Neural cell (in vitro differentiated cells): ENCODE measurements at regions not wholly inside any gene's neighbourhood (a gene's known extent, or its start where the extent isn't known, plus 50 kb on each side); places are given as distances from the start of the nearest gene placed in this dataset.
A peak's percentile ranks its signal among the peaks of the same experiment; 100 is the strongest.

Experiments
- H2AFZ ChIP-seq: fragments of 200-600, 300-800 bp; sonication (generic), shearing (Covaris generic); 2 replicates; pipeline ENCODE4 v1.6.0; 2014; ENCODE audit warnings: low read depth, mild to moderate bottlenecking, antibody characterized with exemption, low read length, moderate library complexity
- H3F3A ChIP-seq: fragments of 200-600 bp; shearing (Covaris generic); 2 replicates; pipeline ENCODE4 v1.6.1; 2016; ENCODE audit warnings: mild to moderate bottlenecking, moderate library complexity, mixed read lengths, antibody characterized with exemption, low read length; ENCODE audit not compliant: insufficient read depth, poor library complexity, severe bottlenecking
- H3K27ac ChIP-seq: fragments of 200-600, 300-800 bp; sonication (generic), shearing (Covaris generic); 2 replicates; pipeline ENCODE4 v1.5.1; 2014; ENCODE audit warnings: mild to moderate bottlenecking, low read length, moderate library complexity
- H3K27me3 ChIP-seq: fragments of 300-800, 200-600 bp; sonication (generic), shearing (Covaris generic); 2 replicates; pipeline ENCODE4 v1.6.0; 2014; ENCODE audit warnings: mild to moderate bottlenecking, low read depth, low read length, moderate library complexity; ENCODE audit not compliant: insufficient read depth
- H3K36me3 ChIP-seq: fragments of 300-800, 200-600 bp; sonication (generic), shearing (Covaris generic); 2 replicates; pipeline ENCODE4 v1.5.1; 2014; ENCODE audit warnings: mild to moderate bottlenecking, antibody characterized with exemption, low read length, moderate library complexity; ENCODE audit not compliant: insufficient read depth
- H3K4me2 ChIP-seq: fragments of 300-800, 200-600 bp; sonication (generic), shearing (Covaris generic); 2 replicates; pipeline ENCODE4 v1.6.0; 2014; ENCODE audit warnings: mild to moderate bottlenecking, low read length
- H3K4me3 ChIP-seq: fragments of 300-800, 200-600 bp; sonication (generic), shearing (Covaris generic); 2 replicates; pipeline ENCODE4 v1.5.1; 2014; ENCODE audit warnings: mild to moderate bottlenecking, low read length, moderate library complexity
- H3K79me2 ChIP-seq: fragments of 200-600 bp; shearing (Covaris generic); replicated peaks from 2 replicates; pipeline ENCODE4 v1.6.0; 2014; ENCODE audit warnings: mild to moderate bottlenecking, low read length, moderate library complexity; ENCODE audit not compliant: insufficient read depth
- H3K9ac ChIP-seq: fragments of 300-800, 200-600 bp; sonication (generic), shearing (Covaris generic); 2 replicates; pipeline ENCODE4 v1.6.1; 2016; ENCODE audit warnings: mild to moderate bottlenecking, low read length, mixed read lengths
- H3K9me2 ChIP-seq: fragments of 200-600 bp; shearing (Covaris generic); 2 replicates; pipeline ENCODE4 v1.6.1; 2016; ENCODE audit warnings: mild to moderate bottlenecking, low read length, mixed read lengths; ENCODE audit not compliant: insufficient read depth
- H3K9me3 ChIP-seq: fragments of 200-600, 300-800 bp; sonication (generic), shearing (Covaris generic); 2 replicates; pipeline ENCODE4 v1.6.1; 2016; ENCODE audit warnings: mild to moderate bottlenecking, mixed run types, low read length, moderate library complexity, mixed read lengths
- H4K20me1 ChIP-seq: fragments of 200-600 bp; shearing (Covaris generic); 2 replicates; pipeline ENCODE4 v1.6.1; 2016; ENCODE audit warnings: mild to moderate bottlenecking, mixed run types; ENCODE audit not compliant: insufficient read depth
- EP300 ChIP-seq: fragments of 450-650 bp; conservative IDR thresholded peaks from 2 replicates; pipeline ENCODE4 v1.6.1; 2014; ENCODE audit warnings: antibody characterized with exemption, mild to moderate bottlenecking, moderate library complexity; ENCODE audit not compliant: poor library complexity, severe bottlenecking
- EZH2 ChIP-seq: fragments of 200-600, 300-800 bp; shearing (Covaris generic), sonication (generic); IDR thresholded peaks from 2 replicates; pipeline ENCODE4 v1.6.1; 2014; ENCODE audit warnings: antibody characterized with exemption, low read length, borderline replicate concordance, mild to moderate bottlenecking; ENCODE audit not compliant: insufficient read depth, poor library complexity, severe bottlenecking
- MXI1 ChIP-seq: fragments of 450-650 bp; conservative IDR thresholded peaks from 2 replicates; pipeline ENCODE4 v1.6.1; 2014; ENCODE audit warnings: antibody characterized with exemption, mild to moderate bottlenecking; ENCODE audit not compliant: poor library complexity, severe bottlenecking
- POLR2AphosphoS5 ChIP-seq: IDR thresholded peaks from 2 replicates; pipeline ENCODE4 v1.6.1; 2012
- RAD21 ChIP-seq: fragments of 450-650 bp; conservative IDR thresholded peaks from 2 replicates; pipeline ENCODE4 v1.6.1; 2014; ENCODE audit warnings: antibody characterized with exemption, mild to moderate bottlenecking, moderate library complexity
- SMC3 ChIP-seq: fragments of 450-650 bp; conservative IDR thresholded peaks from 2 replicates; pipeline ENCODE4 v1.6.1; 2014; ENCODE audit warnings: antibody characterized with exemption, mild to moderate bottlenecking, moderate library complexity; ENCODE audit not compliant: poor library complexity
- TAF1 ChIP-seq: IDR thresholded peaks from 2 replicates; pipeline ENCODE4 v1.6.1; 2012; ENCODE audit warnings: low read depth
- TF ChIP-seq, protein P1 (sequence below): fragments of 450-650 bp; IDR thresholded peaks from 2 replicates; pipeline ENCODE4 v1.5.1; 2014; ENCODE audit warnings: antibody characterized with exemption, mild to moderate bottlenecking, moderate library complexity; ENCODE audit not compliant: poor library complexity, severe bottlenecking
- TF ChIP-seq, protein P2 (sequence below): IDR thresholded peaks from 2 replicates; pipeline ENCODE4 v1.6.1; 2012; ENCODE audit warnings: borderline replicate concordance

DNA sequence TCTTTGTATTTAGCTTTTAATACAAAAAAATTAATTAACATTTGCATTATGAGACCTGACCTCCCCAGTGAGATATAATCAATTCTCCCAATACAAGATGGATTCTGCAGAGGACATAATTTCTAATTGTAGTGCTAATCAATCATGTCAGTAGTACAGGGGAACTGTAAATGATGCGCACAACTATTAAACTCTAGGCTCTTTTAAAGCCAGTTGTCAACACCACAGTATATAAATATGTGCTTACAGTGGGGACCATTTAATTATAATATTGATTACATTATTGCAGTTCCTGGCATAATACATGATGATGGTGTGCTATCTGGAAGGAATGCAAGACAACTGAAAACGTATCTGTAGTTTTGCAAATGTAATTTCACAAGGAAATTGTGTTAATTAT lies 285.6 kb upstream of the EPHA4 start:
- H3K9me2 ChIP-seq = no peaks in the 10 kb centered on the region
- no peaks in the 10 kb centered on the region for H3K79me2 ChIP-seq
- no peaks in the 10 kb centered on the region for H3K9me3 ChIP-seq
- no peaks in the 10 kb centered on the region for H3F3A ChIP-seq
- H4K20me1 ChIP-seq = no peaks in the 10 kb centered on the region
- H3K36me3 ChIP-seq = no peaks in the 10 kb centered on the region
- H3K4me2 ChIP-seq = no peak overlapping the region
- no peaks in the 10 kb centered on the region for H3K27me3 ChIP-seq
- H3K27ac ChIP-seq = no peak overlapping the region
- H3K9ac ChIP-seq = no peak overlapping the region
- no peak overlapping the region for H3K4me3 ChIP-seq
- TF ChIP-seq, protein P1, sequence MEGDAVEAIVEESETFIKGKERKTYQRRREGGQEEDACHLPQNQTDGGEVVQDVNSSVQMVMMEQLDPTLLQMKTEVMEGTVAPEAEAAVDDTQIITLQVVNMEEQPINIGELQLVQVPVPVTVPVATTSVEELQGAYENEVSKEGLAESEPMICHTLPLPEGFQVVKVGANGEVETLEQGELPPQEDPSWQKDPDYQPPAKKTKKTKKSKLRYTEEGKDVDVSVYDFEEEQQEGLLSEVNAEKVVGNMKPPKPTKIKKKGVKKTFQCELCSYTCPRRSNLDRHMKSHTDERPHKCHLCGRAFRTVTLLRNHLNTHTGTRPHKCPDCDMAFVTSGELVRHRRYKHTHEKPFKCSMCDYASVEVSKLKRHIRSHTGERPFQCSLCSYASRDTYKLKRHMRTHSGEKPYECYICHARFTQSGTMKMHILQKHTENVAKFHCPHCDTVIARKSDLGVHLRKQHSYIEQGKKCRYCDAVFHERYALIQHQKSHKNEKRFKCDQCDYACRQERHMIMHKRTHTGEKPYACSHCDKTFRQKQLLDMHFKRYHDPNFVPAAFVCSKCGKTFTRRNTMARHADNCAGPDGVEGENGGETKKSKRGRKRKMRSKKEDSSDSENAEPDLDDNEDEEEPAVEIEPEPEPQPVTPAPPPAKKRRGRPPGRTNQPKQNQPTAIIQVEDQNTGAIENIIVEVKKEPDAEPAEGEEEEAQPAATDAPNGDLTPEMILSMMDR = no peak
- TF ChIP-seq TAF1 = no peak
- TF ChIP-seq POLR2AphosphoS5 = no peak
- TF ChIP-seq, protein P2, sequence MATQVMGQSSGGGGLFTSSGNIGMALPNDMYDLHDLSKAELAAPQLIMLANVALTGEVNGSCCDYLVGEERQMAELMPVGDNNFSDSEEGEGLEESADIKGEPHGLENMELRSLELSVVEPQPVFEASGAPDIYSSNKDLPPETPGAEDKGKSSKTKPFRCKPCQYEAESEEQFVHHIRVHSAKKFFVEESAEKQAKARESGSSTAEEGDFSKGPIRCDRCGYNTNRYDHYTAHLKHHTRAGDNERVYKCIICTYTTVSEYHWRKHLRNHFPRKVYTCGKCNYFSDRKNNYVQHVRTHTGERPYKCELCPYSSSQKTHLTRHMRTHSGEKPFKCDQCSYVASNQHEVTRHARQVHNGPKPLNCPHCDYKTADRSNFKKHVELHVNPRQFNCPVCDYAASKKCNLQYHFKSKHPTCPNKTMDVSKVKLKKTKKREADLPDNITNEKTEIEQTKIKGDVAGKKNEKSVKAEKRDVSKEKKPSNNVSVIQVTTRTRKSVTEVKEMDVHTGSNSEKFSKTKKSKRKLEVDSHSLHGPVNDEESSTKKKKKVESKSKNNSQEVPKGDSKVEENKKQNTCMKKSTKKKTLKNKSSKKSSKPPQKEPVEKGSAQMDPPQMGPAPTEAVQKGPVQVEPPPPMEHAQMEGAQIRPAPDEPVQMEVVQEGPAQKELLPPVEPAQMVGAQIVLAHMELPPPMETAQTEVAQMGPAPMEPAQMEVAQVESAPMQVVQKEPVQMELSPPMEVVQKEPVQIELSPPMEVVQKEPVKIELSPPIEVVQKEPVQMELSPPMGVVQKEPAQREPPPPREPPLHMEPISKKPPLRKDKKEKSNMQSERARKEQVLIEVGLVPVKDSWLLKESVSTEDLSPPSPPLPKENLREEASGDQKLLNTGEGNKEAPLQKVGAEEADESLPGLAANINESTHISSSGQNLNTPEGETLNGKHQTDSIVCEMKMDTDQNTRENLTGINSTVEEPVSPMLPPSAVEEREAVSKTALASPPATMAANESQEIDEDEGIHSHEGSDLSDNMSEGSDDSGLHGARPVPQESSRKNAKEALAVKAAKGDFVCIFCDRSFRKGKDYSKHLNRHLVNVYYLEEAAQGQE = no peak
- no peak for TF ChIP-seq RAD21
- no peak for TF ChIP-seq SMC3
- TF ChIP-seq EZH2 = no peak
- no peak for TF ChIP-seq MXI1
- TF ChIP-seq EP300 = no peak
- H2AFZ ChIP-seq = no peak overlapping the region

DNA sequence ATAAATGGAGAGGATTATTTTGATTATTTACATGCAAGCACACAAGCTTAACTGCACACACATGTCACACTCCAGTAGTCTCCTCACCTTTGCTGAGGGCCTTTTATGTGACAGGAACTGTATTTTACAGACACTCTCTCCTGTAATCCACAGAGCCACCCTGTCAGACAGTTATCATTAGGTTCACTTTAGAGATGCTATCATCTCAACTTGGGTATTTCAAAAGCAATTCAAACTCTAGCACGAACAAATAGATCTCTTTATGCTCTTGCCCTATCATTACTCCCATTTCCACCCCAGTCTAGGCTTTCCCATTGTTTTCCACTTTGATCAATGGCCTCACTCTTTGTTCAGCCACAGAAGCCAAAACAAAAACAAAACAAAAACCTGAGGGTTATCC lies 281.2 kb upstream of the EPHA4 start:
- peak overlapping the region; percentile 50 for H3K27ac ChIP-seq
- no peaks in the 10 kb centered on the region for H3K79me2 ChIP-seq
- H2AFZ ChIP-seq = no peak overlapping the region
- no peaks in the 10 kb centered on the region for H3K9me2 ChIP-seq
- H4K20me1 ChIP-seq = no peaks in the 10 kb centered on the region
- H3K36me3 ChIP-seq = no peaks in the 10 kb centered on the region
- H3F3A ChIP-seq = no peaks in the 10 kb centered on the region
- peak overlapping the region; percentile 17 for H3K4me3 ChIP-seq
- H3K9me3 ChIP-seq = no peaks in the 10 kb centered on the region
- H3K4me2 ChIP-seq = peak overlapping the region; percentile 10
- TF ChIP-seq MXI1 = no peak
- TF ChIP-seq POLR2AphosphoS5 = peak; percentile 72
- no peak for TF ChIP-seq RAD21
- TF ChIP-seq EP300 = peak; percentile 72
- no peak overlapping the region for H3K9ac ChIP-seq
- no peaks in the 10 kb centered on the region for H3K27me3 ChIP-seq
